HG02642 (cell line): ENCODE measurements at regions not wholly inside any gene's neighbourhood (a gene's known extent, or its start where the extent isn't known, plus 50 kb on each side); places are given as distances from the start of the nearest gene placed in this dataset.

ENCODE experiments used
- ATAC-seq: cut with Tn5 transposase; IDR thresholded peaks from one replicate; pipeline ENCODE4 v1.9.1; 2021; ENCODE audit warnings: mild to moderate bottlenecking; ENCODE audit not compliant: unreplicated experiment, poor library complexity

DNA sequence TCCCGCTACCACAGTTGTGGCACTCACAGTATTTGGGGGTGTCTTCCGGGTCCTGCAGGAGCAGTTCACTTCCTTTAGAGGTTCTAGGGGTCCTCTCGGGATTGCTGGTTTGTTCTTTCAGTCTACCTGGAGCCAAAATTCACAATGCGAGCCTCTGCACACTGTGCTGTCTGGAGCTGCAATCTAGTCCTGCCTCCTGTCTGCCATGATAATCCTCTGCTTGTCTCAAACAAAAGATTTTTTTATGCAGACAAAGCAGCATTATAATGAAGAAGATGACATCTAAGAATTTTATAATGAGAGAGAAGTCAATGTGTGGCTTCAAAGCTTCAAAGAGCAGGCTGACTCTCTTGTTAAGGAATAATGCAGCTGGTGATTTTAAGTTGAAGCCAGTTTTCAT, 975.1 kb upstream of the GYPC start:
- no peak for ATAC-seq

DNA sequence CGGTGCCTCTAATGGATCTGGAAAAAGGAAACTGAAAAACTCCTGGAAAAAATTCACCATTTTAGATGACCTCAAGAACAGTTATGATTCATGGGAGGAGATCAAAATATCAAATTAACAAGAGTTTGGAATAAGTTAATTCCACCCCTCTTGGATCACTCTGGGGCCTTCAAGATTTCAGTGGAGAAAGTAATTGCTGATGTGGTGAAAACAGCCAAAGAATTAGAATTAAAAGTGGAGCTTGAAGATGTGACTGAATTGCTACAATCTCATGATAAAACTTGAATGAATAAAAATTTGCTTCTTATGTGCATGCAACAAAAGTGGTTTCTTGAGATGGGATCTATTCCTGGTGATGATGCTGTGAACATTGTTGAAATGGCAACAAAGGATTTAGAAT, 974.4 kb upstream of the GYPC start:
- no peak for ATAC-seq

DNA sequence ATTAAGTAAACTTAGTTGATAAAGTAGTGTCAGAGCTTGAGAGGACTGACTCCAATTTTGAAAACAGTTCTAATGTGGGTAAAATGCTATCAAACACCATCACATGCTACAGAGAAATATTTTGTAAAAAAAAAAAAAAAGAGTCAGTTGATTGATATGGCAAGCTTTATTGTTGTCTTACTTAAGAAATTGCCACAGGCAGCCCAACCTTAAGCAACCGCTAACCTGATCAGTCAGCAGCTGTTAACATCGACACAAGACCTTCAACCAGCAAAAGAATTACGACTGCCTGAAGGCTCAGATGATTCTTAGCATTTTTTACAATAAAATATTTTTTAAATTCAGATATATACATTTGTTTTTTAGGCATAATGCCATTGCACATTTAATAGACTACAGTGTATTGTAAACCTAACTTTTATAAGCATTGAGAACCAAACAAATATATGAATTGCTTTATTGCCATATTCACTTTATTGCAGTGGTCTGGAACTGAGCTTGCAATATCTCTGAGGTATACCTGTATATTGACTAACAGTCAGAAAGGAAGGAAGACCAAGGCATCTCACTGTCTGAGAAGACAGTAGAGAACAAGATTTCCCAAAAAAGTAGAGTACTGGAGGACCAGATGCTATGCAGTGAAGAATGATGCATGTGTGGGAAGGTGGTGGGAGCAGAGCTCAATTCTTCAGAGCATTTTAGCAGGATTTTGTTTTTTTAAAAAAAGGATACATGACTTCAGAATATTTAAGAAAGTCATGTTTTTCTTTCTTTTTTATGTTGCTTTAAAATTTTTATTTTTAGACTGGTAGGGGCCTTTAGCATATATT, 973.8 kb upstream of the GYPC start:
- no peak for ATAC-seq

DNA sequence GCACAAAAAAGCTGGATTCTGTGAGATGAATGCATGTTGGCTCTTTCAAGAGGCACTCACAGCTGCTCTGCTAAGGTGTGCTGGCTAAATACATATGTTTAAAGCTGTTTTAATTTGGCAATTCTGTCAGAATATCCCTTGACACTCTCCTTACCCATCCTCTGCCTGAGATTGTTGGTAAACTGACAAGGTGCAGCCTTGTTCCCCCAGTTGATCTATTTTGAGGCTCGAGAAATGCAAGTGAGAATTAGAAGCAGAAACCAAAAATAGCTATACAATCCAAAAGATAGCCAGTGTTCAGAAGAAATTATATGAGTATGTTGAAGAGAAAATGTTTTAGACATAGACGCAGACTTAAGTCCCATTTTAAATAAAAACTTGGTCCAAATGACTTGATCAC, 971.7 kb upstream of the GYPC start:
- ATAC-seq: no peak

DNA sequence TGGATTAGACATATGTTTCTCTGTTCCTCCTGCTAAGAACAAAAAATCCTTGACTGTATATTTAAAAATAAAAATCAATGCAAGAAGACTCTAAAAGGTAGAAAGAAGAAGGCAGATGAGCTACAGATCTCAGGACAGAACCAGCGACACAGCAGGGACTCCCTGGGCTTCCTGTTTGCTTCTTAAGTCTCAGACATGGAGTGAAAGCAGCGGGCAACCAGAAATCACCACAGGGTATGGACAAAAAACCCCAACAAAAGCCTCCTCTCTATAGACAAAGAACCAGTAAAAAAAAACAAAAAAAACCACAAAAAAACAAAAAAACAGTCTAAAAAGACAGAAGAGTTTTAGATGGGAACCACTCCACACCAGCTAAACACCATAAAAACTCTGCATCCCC, 971.0 kb upstream of the GYPC start:
- ATAC-seq: no peak

DNA sequence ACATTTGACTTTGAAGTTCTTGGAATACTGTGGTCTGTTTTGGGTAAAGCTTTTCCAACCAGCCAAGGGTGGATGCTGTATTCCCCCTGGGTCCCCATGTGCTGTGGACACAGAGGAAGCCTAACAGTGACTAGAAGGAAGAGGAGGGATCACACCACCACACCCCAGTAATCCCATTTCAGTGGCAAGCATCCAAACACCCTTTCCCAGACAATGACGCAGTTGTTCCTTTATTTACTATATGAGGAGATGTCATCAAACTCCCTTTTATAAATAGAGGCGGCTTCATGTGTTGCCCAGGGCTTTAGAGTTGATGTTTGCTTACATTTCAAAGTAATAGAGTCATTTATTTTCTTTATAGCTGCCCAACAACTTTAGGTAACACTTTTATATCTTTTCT, 959.4 kb upstream of the GYPC start:
- no peak for ATAC-seq

DNA sequence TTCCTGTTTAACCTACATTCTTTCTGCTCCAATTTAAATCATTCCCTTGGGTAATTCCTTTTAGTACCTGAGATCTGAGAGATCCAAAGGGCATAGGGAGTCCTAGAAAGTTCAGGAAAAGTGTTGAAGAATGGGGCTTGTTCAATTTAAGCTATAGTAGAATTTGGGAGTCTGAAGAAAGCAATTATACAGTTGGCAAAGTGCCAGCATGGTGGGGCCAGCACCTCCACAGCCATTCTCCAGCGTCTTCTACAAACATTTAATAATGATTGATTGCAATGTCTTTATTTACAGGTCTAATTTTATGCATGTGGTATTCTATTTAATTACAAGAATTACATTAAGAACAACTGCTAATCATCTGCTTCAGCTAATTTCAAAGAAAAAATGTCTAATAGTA, 957.7 kb upstream of the GYPC start:
- no peak for ATAC-seq

DNA sequence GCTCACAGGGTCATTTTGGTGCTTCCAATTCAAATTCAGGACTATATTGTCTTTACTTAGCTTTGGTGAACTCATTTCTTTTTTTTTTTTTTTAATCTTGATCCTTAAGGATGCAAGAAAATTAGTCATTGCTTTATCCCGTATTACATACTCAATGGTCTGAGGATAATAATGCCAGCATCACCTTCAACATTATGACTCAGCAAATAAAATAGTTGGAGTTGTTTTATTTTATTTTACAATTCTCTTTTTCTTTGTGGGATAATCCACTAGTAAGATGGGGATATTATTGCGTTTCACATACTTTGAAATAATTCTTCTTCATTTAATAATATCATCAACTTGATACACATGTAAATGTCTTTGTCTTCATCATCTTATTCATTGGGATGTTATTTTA, 954.9 kb upstream of the GYPC start:
- ATAC-seq: no peak

DNA sequence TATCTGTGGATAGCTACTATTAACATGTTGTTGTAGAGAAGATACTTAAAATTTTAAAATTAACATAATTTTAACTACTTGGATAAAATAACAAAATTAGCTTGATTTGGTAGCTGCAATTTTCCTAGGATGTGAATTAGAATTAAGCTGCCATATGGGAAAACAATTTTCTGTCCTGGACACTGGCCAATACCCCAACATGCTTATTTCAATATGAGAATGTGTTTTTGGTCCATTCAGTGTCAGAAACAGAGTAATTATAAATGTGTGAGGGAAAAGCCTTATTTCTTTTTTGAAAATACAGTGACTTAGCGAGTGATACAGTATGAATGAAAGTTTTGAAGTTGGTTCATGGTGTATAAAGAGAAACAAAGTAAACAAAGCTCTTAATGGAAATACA, 948.3 kb upstream of the GYPC start:
- no peak for ATAC-seq

DNA sequence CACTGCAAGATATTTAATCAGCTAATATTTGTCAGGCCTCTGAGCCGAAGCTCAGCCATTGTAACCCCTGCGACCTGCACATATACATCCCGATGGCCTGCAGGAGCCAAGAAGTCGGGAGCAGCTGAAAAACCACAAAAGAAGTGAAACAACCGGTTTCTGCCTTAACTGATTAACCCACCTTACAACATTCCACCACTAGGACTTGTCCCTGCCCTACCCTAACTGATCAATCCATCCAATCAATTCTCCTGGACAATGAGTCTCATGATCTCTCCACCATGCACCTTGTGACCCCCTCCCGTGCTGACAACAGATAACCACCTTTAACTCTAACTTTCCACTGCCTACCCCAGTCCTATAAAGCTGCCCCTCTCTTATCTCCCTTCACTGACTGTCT, 945.4 kb upstream of the GYPC start:
- ATAC-seq: no peak

DNA sequence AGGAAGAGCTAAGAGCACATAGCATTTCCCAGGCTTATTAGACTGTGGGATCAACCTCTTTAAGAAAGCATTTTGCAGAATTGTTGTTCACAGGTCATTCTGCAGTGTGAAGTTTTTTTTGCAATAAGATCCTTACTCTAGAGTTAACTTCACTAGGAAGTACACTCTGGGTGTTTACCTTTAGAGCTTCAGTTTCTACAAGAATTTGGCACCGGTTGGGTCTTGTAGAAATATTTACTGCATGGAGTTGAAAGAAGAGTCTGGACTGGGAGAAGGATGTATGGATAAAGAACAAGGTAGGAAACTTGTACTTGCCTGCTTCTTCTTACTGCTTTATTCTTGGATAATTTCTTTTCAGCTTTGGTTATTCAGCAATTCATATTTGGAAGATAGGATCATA, 944.9 kb upstream of the GYPC start:
- ATAC-seq: no peak

DNA sequence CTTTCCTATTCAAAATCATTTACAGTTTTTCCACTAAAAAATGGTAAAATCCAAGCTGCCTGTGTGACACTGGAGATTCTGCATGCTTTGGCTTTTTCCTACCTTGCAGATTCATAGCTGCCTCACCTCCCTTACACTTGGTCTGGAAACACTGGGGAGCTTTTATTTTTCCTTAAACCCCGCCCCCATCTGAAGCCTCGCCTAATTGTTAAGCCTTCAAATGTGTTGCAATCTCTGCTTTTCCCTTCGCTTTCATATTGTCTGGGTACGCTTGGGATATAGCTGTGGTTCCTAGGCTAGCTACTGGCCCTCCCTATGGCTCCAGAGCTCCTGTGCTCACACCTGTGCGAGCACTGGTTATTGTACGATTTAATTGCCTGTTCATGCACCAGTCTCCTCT, 942.4 kb upstream of the GYPC start:
- ATAC-seq: no peak

DNA sequence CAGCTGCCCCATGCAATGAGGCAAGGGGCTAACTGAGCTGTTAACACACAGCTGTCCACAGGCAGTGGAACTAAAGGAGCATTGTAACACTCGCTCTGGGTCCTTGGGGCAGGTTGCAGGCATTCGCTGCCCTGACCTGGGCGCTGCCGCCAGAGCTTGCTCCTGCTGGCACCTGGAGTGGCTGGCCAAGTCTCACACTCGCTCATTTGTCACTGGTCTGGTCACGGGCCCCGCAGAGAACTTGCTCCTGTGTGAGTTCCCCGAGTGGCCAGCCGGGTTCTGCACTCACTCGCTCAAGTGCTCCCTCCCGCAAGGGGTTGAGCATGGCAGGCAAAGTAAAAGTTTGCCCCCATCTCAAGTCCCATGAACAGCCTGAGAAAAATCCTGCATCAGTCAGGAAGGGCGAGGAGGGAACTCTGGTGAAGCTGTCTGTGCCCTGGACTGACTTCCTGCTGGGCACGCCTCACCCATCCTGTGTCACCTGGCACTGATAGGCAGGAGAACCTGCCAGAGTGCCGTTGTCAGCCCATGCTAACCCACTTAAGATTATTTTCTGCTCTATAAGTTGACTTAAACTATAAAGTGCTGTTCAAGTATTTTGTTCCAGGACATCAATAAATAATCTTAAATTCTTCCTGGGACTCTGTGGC, 934.8 kb upstream of the GYPC start:
- no peak for ATAC-seq

DNA sequence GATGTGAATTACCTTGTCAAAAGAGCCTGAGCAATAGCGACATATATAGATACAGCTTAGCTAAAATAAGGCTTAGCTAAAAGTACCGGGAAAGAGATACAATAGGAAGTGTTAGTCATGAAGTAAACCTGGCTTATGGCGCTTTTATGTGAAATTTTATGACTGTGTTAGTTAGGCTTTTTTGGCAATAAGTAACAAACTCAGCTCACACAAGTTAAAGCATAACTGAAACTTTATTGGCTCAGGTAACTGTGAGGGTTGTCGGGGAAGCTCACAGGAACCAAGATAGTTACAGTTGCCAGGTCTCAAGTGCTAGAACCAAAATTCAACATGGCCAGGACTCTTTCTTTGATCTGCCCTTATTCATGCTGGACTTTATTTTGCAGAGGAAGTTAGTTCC, 925.0 kb upstream of the GYPC start:
- no peak for ATAC-seq

DNA sequence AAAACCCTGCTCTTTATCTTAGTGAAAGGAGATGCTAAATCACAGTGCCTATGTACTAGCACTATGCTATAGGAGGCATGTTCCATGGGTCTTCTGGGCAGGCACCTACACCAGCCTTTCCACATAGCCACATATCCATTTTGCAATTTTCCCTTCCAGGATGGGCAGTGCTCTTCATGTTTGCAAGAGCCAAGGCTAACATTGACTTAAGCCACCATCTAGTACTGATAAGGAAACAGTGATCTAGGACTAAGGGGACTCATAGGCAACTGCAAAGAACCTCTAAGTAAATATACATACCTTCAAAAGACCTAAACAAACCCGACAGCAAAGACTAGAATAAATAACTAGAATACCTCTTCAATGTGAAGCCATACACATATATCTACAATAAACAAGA, 919.7 kb upstream of the GYPC start:
- no peak for ATAC-seq

DNA sequence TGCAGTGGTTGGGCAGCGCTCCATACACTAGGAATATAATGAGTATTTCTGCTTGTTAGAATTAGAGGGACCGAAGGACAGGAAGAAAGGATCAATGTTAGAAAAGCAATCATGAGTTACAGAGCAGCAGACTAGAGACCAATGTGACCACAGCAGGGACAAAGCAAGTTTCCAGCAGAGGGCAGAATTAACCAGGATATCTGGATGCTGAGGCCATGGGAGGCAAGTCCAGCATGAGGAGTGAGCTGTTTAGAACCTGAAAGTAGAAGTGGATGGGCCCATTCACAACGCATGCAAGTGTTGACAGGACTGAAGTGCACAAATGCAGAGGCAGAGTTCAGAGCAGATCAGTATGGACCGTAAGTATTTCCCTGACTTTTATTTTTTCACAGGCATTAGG, 910.4 kb upstream of the GYPC start:
- ATAC-seq: no peak

DNA sequence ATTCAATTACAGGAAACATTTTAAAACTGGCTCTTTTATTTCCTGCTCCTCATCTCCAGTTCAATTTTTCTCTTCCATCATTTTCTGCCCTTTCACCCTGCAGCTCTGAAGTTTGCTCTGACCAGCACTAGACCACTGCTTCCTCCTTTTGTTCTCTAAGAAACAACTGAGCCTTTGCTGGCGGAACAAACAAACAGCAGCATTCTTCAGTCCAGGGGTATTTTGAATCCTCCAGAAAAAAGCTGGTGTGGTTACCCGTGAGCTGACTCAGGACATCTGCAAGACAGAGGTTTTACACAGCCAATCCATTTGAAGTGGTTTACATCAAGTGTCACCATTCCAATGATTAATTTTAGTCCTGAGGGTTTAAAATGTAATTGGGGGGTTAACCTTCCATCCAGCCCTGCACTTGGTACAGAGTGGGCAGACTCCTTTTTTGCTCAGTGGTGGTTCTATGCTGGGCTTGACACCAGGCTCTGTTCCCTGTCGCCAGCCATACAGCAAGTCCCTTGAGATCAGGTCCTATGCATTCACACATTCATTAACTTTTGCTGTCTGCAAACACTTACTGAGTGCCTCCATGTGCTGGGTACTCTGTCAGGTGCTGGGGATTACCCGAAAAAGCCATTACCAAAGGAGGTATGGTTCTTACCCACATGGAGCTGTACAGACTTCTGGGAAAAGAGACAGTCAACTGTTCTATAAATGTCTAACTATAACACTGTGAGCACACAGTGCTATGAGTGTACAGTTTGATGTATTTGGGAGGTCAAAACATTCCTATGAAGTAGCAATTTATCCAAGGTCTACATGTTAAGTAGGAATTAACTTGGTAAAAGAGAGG, 909.4 kb upstream of the GYPC start:
- no peak for ATAC-seq

DNA sequence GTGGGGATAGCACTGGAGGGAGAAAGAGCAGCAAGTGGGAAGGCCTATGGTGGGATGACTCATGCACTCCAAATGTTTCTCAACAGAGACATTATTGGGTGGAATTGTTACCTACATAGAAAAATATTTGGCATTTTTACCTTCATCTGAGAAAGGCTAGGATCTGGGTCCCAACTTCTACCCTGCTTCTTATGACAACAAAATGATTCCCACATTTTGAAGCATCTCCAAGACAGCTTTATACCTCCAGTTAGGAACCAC, 908.9 kb upstream of the GYPC start:
- no peak for ATAC-seq

DNA sequence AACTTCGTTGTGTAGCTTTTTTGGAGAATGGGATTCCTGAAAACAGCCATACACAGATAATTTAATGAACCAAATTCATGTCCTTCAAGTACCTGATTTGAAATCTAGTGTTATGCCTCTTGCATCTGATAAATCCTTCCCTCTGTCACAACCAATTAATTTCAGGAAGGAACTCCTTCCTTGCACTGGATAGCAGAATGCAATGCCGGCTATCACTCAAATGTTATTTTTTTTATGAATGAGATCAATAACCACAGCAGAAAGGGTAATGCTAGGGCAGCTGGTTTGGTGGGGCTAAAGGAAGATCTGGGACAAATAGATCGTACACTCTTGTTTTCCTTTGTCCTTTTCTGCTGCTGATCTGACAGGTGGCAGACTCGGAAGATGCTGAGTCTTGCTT, 899.5 kb upstream of the GYPC start:
- ATAC-seq: no peak

DNA sequence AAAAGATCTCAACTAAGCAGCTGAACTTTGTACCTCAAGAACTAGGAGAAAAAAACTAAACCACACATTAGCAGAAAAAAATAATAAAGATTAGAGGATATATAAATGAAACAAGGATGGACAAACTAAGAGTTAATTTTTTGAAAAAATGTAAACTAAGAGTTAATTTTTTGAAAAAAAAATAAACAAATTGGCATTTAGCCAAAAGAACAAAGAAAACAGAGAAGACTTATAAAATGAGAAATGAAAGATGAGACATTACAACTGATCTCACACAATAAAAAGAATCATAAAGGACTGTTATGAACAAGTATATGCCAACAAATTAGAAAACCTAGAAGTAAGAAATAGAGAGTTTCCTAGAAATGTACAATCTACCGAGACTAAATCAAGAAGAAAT, 859.2 kb upstream of the GYPC start:
- no peak for ATAC-seq

DNA sequence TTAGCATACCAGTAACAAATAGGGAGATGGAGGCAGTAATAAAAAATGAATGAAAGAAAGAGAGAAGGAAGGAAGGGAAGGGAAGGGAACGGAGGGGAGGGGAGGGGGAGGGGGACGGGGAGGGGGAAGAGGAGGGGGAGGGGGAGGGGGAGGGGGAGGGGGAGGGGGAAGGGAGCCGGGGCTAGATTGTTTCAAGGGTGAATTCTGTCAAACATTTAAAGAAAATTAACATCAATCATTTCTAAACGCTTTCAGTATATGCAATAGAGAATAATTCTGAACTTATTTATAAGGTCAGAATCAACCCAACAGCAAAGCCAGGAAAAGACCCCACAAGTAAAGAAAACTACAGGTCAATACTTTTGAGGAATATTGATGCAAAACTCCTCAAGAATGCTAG, 858.8 kb upstream of the GYPC start:
- no peak for ATAC-seq

DNA sequence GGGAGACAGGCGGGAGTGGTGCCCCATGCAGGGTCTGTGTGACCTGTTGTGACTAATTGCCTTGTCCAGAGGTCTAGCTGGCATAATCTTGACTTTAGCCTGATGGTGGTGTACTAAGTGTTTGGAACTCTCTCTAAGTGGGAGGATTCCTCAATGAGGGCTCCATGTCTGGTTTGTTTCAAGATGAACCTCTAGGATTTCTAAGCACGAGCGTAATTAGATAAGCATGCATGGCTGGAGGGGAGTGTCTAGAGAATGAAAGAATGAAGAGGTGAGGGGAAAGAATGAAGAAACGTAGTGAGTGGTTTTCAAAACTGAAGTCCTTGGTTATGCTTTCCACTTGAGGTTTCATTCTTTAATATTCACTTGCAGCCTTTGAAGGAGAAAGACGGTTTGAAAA, 833.2 kb upstream of the GYPC start:
- ATAC-seq: no peak
